HCT116 (cell line): ENCODE measurements at regions not wholly inside any gene's neighbourhood (a gene's known extent, or its start where the extent isn't known, plus 50 kb on each side); places are given as distances from the start of the nearest gene placed in this dataset.

Source experiments
- ATAC-seq: fragments of 200-7000 bp; cut with Tn5 transposase; 2 replicates; pipeline ENCODE4 v1.9.1; 2020; ENCODE audit warnings: mild to moderate bottlenecking, moderate library complexity
- BruUV-seq: library from RNA; stranded (reverse); fragments of 400-500 nt; replicated peaks from 2 replicates; lab custom pipeline; 2021; lab: Mats Ljungman, UMichigan
- CTCF ChIA-PET: fragments of 300-600 bp; sonication (Branson Sonifier 250); formaldehyde crosslinking; loops from one replicate; lab custom pipeline; 2021; ENCODE audit warnings: antibody characterized with exemption; lab: Charles Lee
- POLR2A ChIA-PET: fragments of 300-600, 350-600 bp; sonication (Branson Sonifier 250); formaldehyde crosslinking; loops from one replicate; lab custom pipeline; 2021; ENCODE audit warnings: antibody characterized with exemption; lab: Charles Lee
- RAD21 ChIA-PET, 2 experiments: fragments of 300-600 bp; sonication (Branson Sonifier 250); formaldehyde crosslinking; loops; one replicate each; lab custom pipeline; 2023; ENCODE audit warnings: low total read pairs in 2 of 2; ENCODE audit not compliant: uncharacterized antibody in 2 of 2, unreplicated experiment in 2 of 2, low non-redundant PET in 1 of 2; lab: Charles Lee
- DNase-seq: peaks from one replicate; pipeline ENCODE4 v3.0.0-alpha.2; 2010; ENCODE audit warnings: low read depth, low spot score
- H2AFZ ChIP-seq: fragments of 200-600 bp; shearing (Covaris generic), sonication (generic); 2 replicates; pipeline ENCODE4 v1.6.1; 2017; ENCODE audit warnings: low read depth, mixed run types, mixed read lengths, antibody characterized with exemption, low read length; ENCODE audit not compliant: poor library complexity, severe bottlenecking
- H3K27ac ChIP-seq: 2 replicates; pipeline ENCODE4 v1.5.1; 2012; ENCODE audit warnings: low read depth, low read length
- H3K27me3 ChIP-seq: fragments of 200-600 bp; sonication (generic); 2 replicates; pipeline ENCODE4 v1.6.1; 2016; ENCODE audit warnings: mixed run types, low read length, mixed read lengths; ENCODE audit not compliant: insufficient read depth
- H3K36me3 ChIP-seq, 2 experiments: fragments of 200-500 bp in 1 of 2; fragments of 200-600 bp in 1 of 2; sonication (Bioruptor generic) in 1 of 2; sonication (generic) in 1 of 2; 2 replicates each; pipeline versions ENCODE4 v1.5.1 to v1.6.1; 2014 to 2016; ENCODE audit warnings: low read length in 2 of 2, inconsistent platforms in 1 of 2, mixed read lengths in 1 of 2, mixed run types in 1 of 2; ENCODE audit not compliant: insufficient read depth in 2 of 2, control insufficient read depth in 1 of 2
- H3K4me1 ChIP-seq, 2 experiments: fragments of 200-600 bp in 1 of 2; sonication (generic) in 1 of 2; 2 replicates each; pipeline versions ENCODE4 v1.5.1 to v1.6.1; 2012 to 2017; ENCODE audit warnings: low read length in 2 of 2, inconsistent platforms in 1 of 2, mild to moderate bottlenecking in 1 of 2, mixed read lengths in 1 of 2, mixed run types in 1 of 2, moderate library complexity in 1 of 2; ENCODE audit not compliant: insufficient read depth in 2 of 2, control insufficient read depth in 1 of 2
- H3K4me2 ChIP-seq: fragments of 200-600 bp; sonication (generic); 2 replicates; pipeline ENCODE4 v1.6.1; 2017; ENCODE audit warnings: mixed run types, low read length, mixed read lengths
- H3K4me3 ChIP-seq, 2 experiments: fragments of 200-600 bp in 1 of 2; sonication (generic) in 1 of 2; replicated peaks in 1 of 2; 2 replicates each; pipeline ENCODE4 v1.5.1; 2011 to 2016; ENCODE audit warnings: low read length in 2 of 2, control low read depth in 1 of 2, low read depth in 1 of 2, mild to moderate bottlenecking in 1 of 2, mixed read lengths in 1 of 2, mixed run types in 1 of 2
- H3K79me2 ChIP-seq: fragments of 200-600 bp; sonication (generic); 2 replicates; pipeline ENCODE4 v1.6.1; 2017; ENCODE audit warnings: mild to moderate bottlenecking, mixed run types, low read length, moderate library complexity, mixed read lengths; ENCODE audit not compliant: insufficient read depth
- H3K9ac ChIP-seq: fragments of 200-600 bp; sonication (generic); 2 replicates; pipeline ENCODE4 v1.6.1; 2016; ENCODE audit warnings: low read length, mixed read lengths
- H3K9me2 ChIP-seq: fragments of 200-600 bp; sonication (generic), shearing (Covaris generic); 2 replicates; pipeline ENCODE4 v1.6.1; 2017; ENCODE audit warnings: mixed run types, mild to moderate bottlenecking, moderate library complexity; ENCODE audit not compliant: insufficient read depth
- H3K9me3 ChIP-seq, 2 experiments: fragments of 200-500 bp in 1 of 2; fragments of 200-600 bp in 1 of 2; sonication (Bioruptor generic) in 1 of 2; sonication (generic) in 1 of 2; 2 replicates each; pipeline ENCODE4 v1.6.1; 2014 to 2017; ENCODE audit warnings: low read length in 2 of 2, mixed read lengths in 2 of 2, inconsistent platforms in 1 of 2, low read depth in 1 of 2, mild to moderate bottlenecking in 1 of 2, mixed run types in 1 of 2, moderate library complexity in 1 of 2; ENCODE audit not compliant: control insufficient read depth in 1 of 2, insufficient read depth in 1 of 2
- H4K20me1 ChIP-seq: fragments of 200-600 bp; sonication (generic), shearing (Covaris generic); 2 replicates; pipeline ENCODE4 v1.6.1; 2017; ENCODE audit warnings: mixed run types, mild to moderate bottlenecking, moderate library complexity; ENCODE audit not compliant: insufficient read depth
- EZH2 ChIP-seq: fragments of 200-600 bp; sonication (generic); IDR thresholded peaks from 2 replicates; pipeline ENCODE4 v1.6.1; 2017; ENCODE audit warnings: antibody characterized with exemption, mixed run types
- POLR2A ChIP-seq: IDR thresholded peaks from 2 replicates; pipeline ENCODE4 v1.7.0; 2011; ENCODE audit warnings: borderline replicate concordance; ENCODE audit not compliant: insufficient read depth, insufficient read length; ENCODE audit errors: extremely low read depth
- SIN3A ChIP-seq: IDR thresholded peaks from 2 replicates; pipeline ENCODE4 v1.6.1; 2012; ENCODE audit warnings: low read depth
- TCF7L2 ChIP-seq: IDR thresholded peaks from 2 replicates; pipeline ENCODE4 v1.7.0; 2011; ENCODE audit warnings: borderline replicate concordance, inconsistent platforms; ENCODE audit not compliant: insufficient read depth, insufficient read length; ENCODE audit errors: extremely low read depth
- intact Hi-C: fragments of 100-400 bp; cut with micrococcal nuclease; formaldehyde crosslinking; loops from 2 replicates; pipeline ENCODE4 v1.10.0; 2022

DNA sequence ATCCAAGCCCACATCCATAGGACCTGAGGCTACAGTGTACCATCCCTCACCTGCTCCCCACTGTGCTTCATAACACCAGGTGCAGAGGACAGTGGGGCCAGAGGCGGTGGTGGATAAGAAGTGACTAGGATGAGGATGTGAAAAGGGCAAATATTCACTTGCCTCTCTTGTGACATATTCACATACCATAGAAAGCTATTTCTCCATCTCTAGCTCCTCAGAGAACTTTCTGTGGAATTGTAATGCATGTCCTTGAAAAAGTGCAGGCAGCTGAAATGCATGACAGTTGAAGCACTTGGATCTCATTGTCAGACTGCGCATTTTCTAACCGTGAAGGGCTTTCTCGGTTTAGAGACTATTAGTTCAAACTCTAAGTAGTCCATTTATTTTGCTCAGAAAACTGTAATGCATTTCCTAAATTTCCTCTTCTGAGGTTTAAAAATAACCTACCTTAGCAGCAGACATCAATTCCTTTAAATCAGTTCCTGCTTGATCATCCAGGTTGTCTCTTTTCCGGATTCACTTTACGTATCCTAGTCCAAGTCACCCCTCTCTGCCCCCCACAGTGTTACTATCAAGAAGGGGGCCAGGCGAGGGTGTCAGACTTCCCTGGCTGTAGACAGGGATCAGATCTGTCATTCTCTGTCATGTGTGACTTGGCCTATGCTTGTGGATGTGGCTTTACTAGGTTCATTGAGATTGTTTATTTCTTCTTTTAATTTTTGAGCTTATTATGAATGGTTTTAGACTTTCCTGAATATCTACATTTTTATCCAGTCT, 984.0 kb upstream of the TMEM132C start:
- DNase-seq (no peak), ATAC-seq (no peak)
- H2AFZ ChIP-seq = no peak overlapping the region
- no peaks in the 10 kb centered on the region for H3K9me3 ChIP-seq
- H3K9me2 ChIP-seq = no peaks in the 10 kb centered on the region
- CTCF ChIA-PET = interaction anchor here (1.8 to 5.1 kb wide), 2 partner anchors 9 to 175 kb away, joined by 4 to 27 read pairs; no protein-coding TSS in a partner anchor
- H4K20me1 ChIP-seq = no peaks in the 10 kb centered on the region
- intact Hi-C loops = loop anchor here (10.0 kb wide), 1 partner anchor 258 kb away; no protein-coding TSS in a partner anchor
- no peaks in the 10 kb centered on the region; a peak in 1 of 4 replicates for H3K4me1 ChIP-seq
- no peak overlapping the region for H3K9ac ChIP-seq
- no peaks in the 10 kb centered on the region for H3K36me3 ChIP-seq
- TF ChIP-seq SIN3A (no peak), POLR2A (no peak)
- no peak overlapping the region for H3K4me3 ChIP-seq
- POLR2A ChIA-PET = no interaction called here
- 0 out of 2 replicates have a peak, but pooled peaks cover 4% of the 10 kb centered on the region for H3K27me3 ChIP-seq
- no TSS peak for BruUV-seq
- H3K79me2 ChIP-seq = no peaks in the 10 kb centered on the region
- no peak overlapping the region for H3K27ac ChIP-seq
- RAD21 ChIA-PET = no interaction called here
- H3K4me2 ChIP-seq = no peak overlapping the region

DNA sequence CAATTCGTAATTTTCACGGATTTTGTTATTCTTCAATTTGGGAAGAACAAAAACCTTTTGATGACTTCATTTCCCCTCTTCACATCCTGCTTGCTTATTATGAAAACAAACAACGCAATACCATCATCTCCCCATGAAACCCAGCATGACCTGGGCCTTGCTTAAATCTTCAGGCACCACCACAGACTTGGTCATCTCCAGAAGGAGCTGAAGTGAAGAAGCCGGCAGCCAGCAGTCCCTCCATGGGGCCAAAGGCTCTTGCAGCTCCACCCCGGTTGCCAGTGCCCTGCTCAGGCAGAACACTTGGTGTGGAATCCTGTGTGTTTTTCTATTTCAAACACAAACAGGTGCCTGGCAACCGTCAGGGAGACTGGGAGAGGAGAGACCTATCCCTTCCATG, 982.9 kb upstream of the TMEM132C start:
- H3K9ac ChIP-seq = no peak overlapping the region
- RAD21 ChIA-PET = no interaction called here
- no TSS peak for BruUV-seq

More for the DNA sequence above, 982.9 kb upstream of the TMEM132C start:
- no peaks in the 10 kb centered on the region for H3K9me3 ChIP-seq
- H3K9me2 ChIP-seq = no peaks in the 10 kb centered on the region
- H3K4me2 ChIP-seq = no peak overlapping the region
- ChIA-PET POLR2A (no interaction called here), CTCF (interaction anchor here (1.7 to 5.1 kb wide), 3 partner anchors 8 to 176 kb away, joined by 4 to 27 read pairs (median 4); no protein-coding TSS in a partner anchor)
- H3K36me3 ChIP-seq = no peaks in the 10 kb centered on the region
- no peak overlapping the region for H3K4me3 ChIP-seq
- H3K79me2 ChIP-seq = no peaks in the 10 kb centered on the region
- H2AFZ ChIP-seq = no peak overlapping the region
- H3K27me3 ChIP-seq = 0 out of 2 replicates have a peak, but pooled peaks cover 4% of the 10 kb centered on the region
- DNase-seq (no peak), ATAC-seq (no peak)
- no peak overlapping the region for H3K27ac ChIP-seq
- no peaks in the 10 kb centered on the region for H4K20me1 ChIP-seq
- intact Hi-C loops = loop anchor here (10.0 kb wide), 1 partner anchor 259 kb away; no protein-coding TSS in a partner anchor
- TF ChIP-seq TCF7L2 (no peak), EZH2 (no peak)
- no peaks in the 10 kb centered on the region; a peak in 1 of 4 replicates for H3K4me1 ChIP-seq
